H9 (cell line): ENCODE measurements at regions not wholly inside any gene's neighbourhood (a gene's known extent, or its start where the extent isn't known, plus 50 kb on each side); places are given as distances from the start of the nearest gene placed in this dataset.

ENCODE experiments used
- DNase-seq: peaks from one replicate; pipeline ENCODE4 v3.0.0-alpha.2; 2017
- H2AFZ ChIP-seq: one replicate; pipeline ENCODE4 v1.6.1; 2013; ENCODE audit warnings: mild to moderate bottlenecking, low read length, control low read depth, moderate library complexity
- H2AK5ac ChIP-seq: 2 replicates; pipeline ENCODE4 v1.6.1; 2013; ENCODE audit warnings: low read length, control low read depth, mixed read lengths; ENCODE audit not compliant: insufficient read length
- H2BK120ac ChIP-seq: one replicate; pipeline ENCODE4 v1.6.1; 2013; ENCODE audit warnings: low read depth, mild to moderate bottlenecking, low read length, control low read depth, inconsistent platforms; ENCODE audit not compliant: poor library complexity, severe bottlenecking
- H2BK12ac ChIP-seq: 2 replicates; pipeline ENCODE4 v1.6.1; 2013; ENCODE audit warnings: low read length, control low read depth, mixed read lengths, low read depth; ENCODE audit not compliant: insufficient read length
- H2BK15ac ChIP-seq: 2 replicates; pipeline ENCODE4 v1.6.1; 2013; ENCODE audit warnings: low read depth, low read length, control low read depth
- H2BK20ac ChIP-seq: one replicate; pipeline ENCODE4 v1.6.1; 2013; ENCODE audit warnings: low read depth, mild to moderate bottlenecking, low read length, control low read depth, inconsistent platforms; ENCODE audit not compliant: poor library complexity, severe bottlenecking
- H2BK5ac ChIP-seq: 2 replicates; pipeline ENCODE4 v1.6.1; 2013; ENCODE audit warnings: low read length, control low read depth, mixed read lengths; ENCODE audit not compliant: insufficient read length
- H3K14ac ChIP-seq: 2 replicates; pipeline ENCODE4 v1.6.1; 2013; ENCODE audit warnings: low read length, control low read depth; ENCODE audit not compliant: insufficient read depth
- H3K18ac ChIP-seq: 2 replicates; pipeline ENCODE4 v1.6.1; 2013; ENCODE audit warnings: low read depth, mild to moderate bottlenecking, mixed read lengths, low read length, control low read depth; ENCODE audit not compliant: insufficient read length
- H3K23ac ChIP-seq: 2 replicates; pipeline ENCODE4 v1.6.1; 2013; ENCODE audit warnings: low read length, control low read depth, mixed read lengths, low read depth; ENCODE audit not compliant: insufficient read length
- H3K23me2 ChIP-seq: 2 replicates; pipeline ENCODE4 v1.6.1; 2013; ENCODE audit warnings: low read depth, mild to moderate bottlenecking, mixed read lengths, low read length, control low read depth; ENCODE audit not compliant: insufficient read length, poor library complexity, severe bottlenecking
- H3K27ac ChIP-seq: 2 replicates; pipeline ENCODE4 v1.5.1; 2013; ENCODE audit warnings: low read length, control low read depth, mixed read lengths, low read depth; ENCODE audit not compliant: insufficient read length
- H3K27me3 ChIP-seq: 2 replicates; pipeline ENCODE4 v1.6.1; 2013; ENCODE audit warnings: low read length, control low read depth, inconsistent platforms; ENCODE audit not compliant: insufficient read depth
- H3K4ac ChIP-seq: 2 replicates; pipeline ENCODE4 v1.6.1; 2013; ENCODE audit warnings: low read depth, mild to moderate bottlenecking, control low read depth, inconsistent platforms, low read length, moderate library complexity
- H3K4me1 ChIP-seq: 2 replicates; pipeline ENCODE4 v1.6.1; 2013; ENCODE audit warnings: low read length, control low read depth, inconsistent platforms; ENCODE audit not compliant: insufficient read depth
- H3K4me2 ChIP-seq: 2 replicates; pipeline ENCODE4 v1.6.1; 2013; ENCODE audit warnings: low read length, control low read depth, mixed read lengths; ENCODE audit not compliant: insufficient read length, insufficient read depth
- H3K56ac ChIP-seq: 2 replicates; pipeline ENCODE4 v1.6.1; 2013; ENCODE audit warnings: low read depth, mild to moderate bottlenecking, mixed read lengths, low read length, control low read depth; ENCODE audit not compliant: insufficient read length
- H3K79me1 ChIP-seq: 2 replicates; pipeline ENCODE4 v1.6.1; 2013; ENCODE audit warnings: low read depth, mild to moderate bottlenecking, moderate library complexity, low read length, control low read depth, inconsistent platforms; ENCODE audit not compliant: insufficient read depth, poor library complexity, severe bottlenecking
- H3K79me2 ChIP-seq: 2 replicates; pipeline ENCODE4 v1.6.1; 2013; ENCODE audit warnings: low read length, control low read depth, inconsistent platforms; ENCODE audit not compliant: insufficient read depth
- H3K9ac ChIP-seq: 2 replicates; pipeline ENCODE4 v1.6.1; 2013; ENCODE audit warnings: low read length, control low read depth, mixed read lengths; ENCODE audit not compliant: insufficient read length; ENCODE audit errors: extremely low read depth
- H3K9me3 ChIP-seq: one replicate; pipeline ENCODE4 v1.6.1; 2013; ENCODE audit warnings: low read depth, low read length, inconsistent platforms; ENCODE audit not compliant: control insufficient read depth
- H3T11ph ChIP-seq: one replicate; pipeline ENCODE4 v1.6.1; 2013; ENCODE audit warnings: mild to moderate bottlenecking, low read length, control low read depth, inconsistent platforms
- H4K20me1 ChIP-seq: one replicate; pipeline ENCODE4 v1.6.1; 2013; ENCODE audit not compliant: control insufficient read depth, insufficient read length, insufficient read depth
- H4K5ac ChIP-seq: 2 replicates; pipeline ENCODE4 v1.6.1; 2013; ENCODE audit warnings: low read depth, mild to moderate bottlenecking, mixed read lengths, low read length, control low read depth; ENCODE audit not compliant: insufficient read length
- H4K8ac ChIP-seq: replicated peaks from 2 replicates; pipeline ENCODE4 v1.6.1; 2013; ENCODE audit warnings: low read length, control low read depth, mixed read lengths, low read depth; ENCODE audit not compliant: insufficient read length
- H4K91ac ChIP-seq: 2 replicates; pipeline ENCODE4 v1.6.1; 2013; ENCODE audit warnings: low read depth, mild to moderate bottlenecking, moderate library complexity, mixed read lengths, low read length, control low read depth; ENCODE audit not compliant: insufficient read length
- H3K27ac Mint-ChIP-seq, 3 experiments: 2 replicates in 2 of 3; 3 replicates in 1 of 3; pipeline ENCODE4 v1.8.0; 2020 to 2021; ENCODE audit warnings: mixed read lengths in 3 of 3, mild to moderate bottlenecking in 1 of 3, moderate library complexity in 1 of 3
- H3K27me3 Mint-ChIP-seq: 2 replicates; pipeline ENCODE4 v1.8.0; 2021; ENCODE audit warnings: low read depth, mild to moderate bottlenecking, moderate library complexity, mixed read lengths
- H3K36me3 Mint-ChIP-seq, 3 experiments: 2 replicates in 2 of 3; 3 replicates in 1 of 3; pipeline ENCODE4 v1.8.0; 2020 to 2021; ENCODE audit warnings: low read depth in 3 of 3, mixed read lengths in 3 of 3; ENCODE audit not compliant: insufficient read depth in 1 of 3
- H3K4me1 Mint-ChIP-seq, 2 experiments: 2 replicates each; pipeline ENCODE4 v1.8.0; 2020; ENCODE audit warnings: mixed read lengths in 2 of 2
- H3K4me3 Mint-ChIP-seq, 2 experiments: 2 replicates in 1 of 2; 3 replicates in 1 of 2; pipeline ENCODE4 v1.8.0; 2020 to 2021; ENCODE audit warnings: mild to moderate bottlenecking in 2 of 2, mixed read lengths in 2 of 2, moderate library complexity in 1 of 2
- H3K9me3 Mint-ChIP-seq, 2 experiments: 2 replicates in 1 of 2; 3 replicates in 1 of 2; pipeline ENCODE4 v1.8.0; 2020; ENCODE audit warnings: mild to moderate bottlenecking in 2 of 2, mixed read lengths in 2 of 2, moderate library complexity in 1 of 2
- CTCF ChIP-seq: fragments of 200-600 bp; sonication (generic); conservative IDR thresholded peaks from 3 replicates; pipeline ENCODE4 v1.8.0; 2021; ENCODE audit warnings: antibody characterized with exemption, mild to moderate bottlenecking
- WGBS: extraction: QIAGEN DNeasy Blood & Tissue Kit; methylation state at CpG from one replicate; pipeline ENCODE4 v1.1.7; 2013; ENCODE audit warnings: missing lambda C conversion rate, low lambda C conversion rate, mixed read lengths; ENCODE audit not compliant: insufficient read length; ENCODE audit errors: extremely low coverage; 5-methylcytosine and 5-hydroxymethylcytosine counted together

- no peaks in the 10 kb centered on the region for H4K20me1 ChIP-seq
- no peaks in the 10 kb centered on the region; the same call in 1 of the 2 replicates for H3K4me1 ChIP-seq
- no peak overlapping the region for H2AK5ac ChIP-seq
- H3K23ac ChIP-seq, result no peak overlapping the region
- no peak overlapping the region for H2BK5ac ChIP-seq
- no peaks in the 10 kb centered on the region; the same call in none of the 2 replicates for H3K27me3 Mint-ChIP-seq
- H4K8ac ChIP-seq, result no peak overlapping the region
- no peak overlapping the region for H2BK12ac ChIP-seq
- DNase-seq, result no peak
- H3K18ac ChIP-seq, result no peak overlapping the region
- no peaks in the 10 kb centered on the region for H3K9me3 ChIP-seq
- H3K4ac ChIP-seq, result no peak overlapping the region
- H3K56ac ChIP-seq, result no peak overlapping the region
- H3T11ph ChIP-seq, result no peak overlapping the region
- H3K27me3 ChIP-seq, result no peaks in the 10 kb centered on the region
- no CpG with 5 or more reads among the region's 5 CpGs for WGBS
- H3K4me3 Mint-ChIP-seq, result no peak overlapping the region
- no peaks in the 10 kb centered on the region for H3K23me2 ChIP-seq
- no peak overlapping the region for H3K9ac ChIP-seq
- no peak for TF ChIP-seq CTCF
- no peak overlapping the region for H2AFZ ChIP-seq
- H3K36me3 Mint-ChIP-seq, result no peaks in the 10 kb centered on the region
- no peak overlapping the region for H3K14ac ChIP-seq
- no peaks in the 10 kb centered on the region for H3K79me2 ChIP-seq
- H3K79me1 ChIP-seq, result no peaks in the 10 kb centered on the region
- H2BK120ac ChIP-seq, result no peak overlapping the region
- H3K9me3 Mint-ChIP-seq, result no peaks in the 10 kb centered on the region
- no peak overlapping the region for H4K91ac ChIP-seq
- H2BK20ac ChIP-seq, result no peak overlapping the region
- H3K27ac Mint-ChIP-seq, result peak overlapping the region in 2 of 3 experiments; percentile 50 to 66; a peak in 1 of 7 replicates
- peaks cover 3 to 5% of the 10 kb centered on the region in 2 experiments; a peak in 3 of 4 replicates for H3K4me1 Mint-ChIP-seq
- no peak overlapping the region for H4K5ac ChIP-seq
- no peak overlapping the region for H3K27ac ChIP-seq
- no peak overlapping the region for H2BK15ac ChIP-seq
- no peak overlapping the region for H3K4me2 ChIP-seq
Measured at GRCh38 chr10:44589944-44590449, 205.1 kb upstream of the CXCL12 start.
